GM18502 (cell line): ENCODE measurements at regions not wholly inside any gene's neighbourhood (a gene's known extent, or its start where the extent isn't known, plus 50 kb on each side); places are given as distances from the start of the nearest gene placed in this dataset.
"Not testable (repeated sequence)": the region's sequence is repeated elsewhere in the genome, so short reads cannot be mapped to it uniquely, and the experiment has no call there.

Experiments
- ATAC-seq: cut with Tn5 transposase; IDR thresholded peaks from one replicate; pipeline ENCODE4 v1.9.1; 2021; ENCODE audit warnings: mild to moderate bottlenecking; ENCODE audit not compliant: unreplicated experiment, poor library complexity

DNA sequence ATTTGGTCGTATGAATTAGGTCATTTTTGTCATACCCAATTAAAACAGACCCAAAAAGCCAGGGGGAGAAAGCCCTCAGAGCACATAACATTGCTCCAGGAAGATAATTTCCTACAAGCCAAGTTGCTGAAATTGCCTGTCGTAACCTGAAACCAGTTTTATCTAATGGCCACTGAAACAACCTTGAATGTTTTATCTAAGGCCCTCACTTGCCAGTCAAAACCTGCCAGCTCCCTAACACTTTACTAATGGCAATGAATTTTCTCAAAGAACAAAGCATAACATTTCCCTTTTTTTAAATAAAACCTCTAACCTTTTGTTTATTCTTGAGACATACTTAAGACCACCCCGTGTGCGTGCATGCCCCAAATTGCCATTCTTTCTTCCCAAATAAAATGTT is 496.2 kb upstream of the KLHL1 start:
- ATAC-seq: no peak

DNA sequence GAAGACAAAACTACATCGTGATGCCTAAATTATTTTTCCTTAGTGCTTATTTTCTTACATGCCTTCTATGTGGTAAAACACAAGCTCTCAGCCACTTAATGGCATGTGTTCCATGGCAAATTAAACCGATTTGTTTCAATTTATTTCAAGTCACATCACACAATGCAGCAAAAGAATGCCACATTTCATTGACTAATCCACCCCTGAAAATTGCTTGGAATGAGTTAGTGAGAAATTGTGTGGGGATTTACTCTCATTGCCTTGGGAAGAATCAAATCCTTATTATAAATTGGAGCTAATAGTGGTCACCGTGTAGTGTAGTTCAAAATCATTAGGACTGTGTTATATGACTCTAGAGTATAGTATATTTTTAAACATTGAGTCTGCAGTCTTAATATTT is 485.5 kb upstream of the KLHL1 start:
- no peak for ATAC-seq

DNA sequence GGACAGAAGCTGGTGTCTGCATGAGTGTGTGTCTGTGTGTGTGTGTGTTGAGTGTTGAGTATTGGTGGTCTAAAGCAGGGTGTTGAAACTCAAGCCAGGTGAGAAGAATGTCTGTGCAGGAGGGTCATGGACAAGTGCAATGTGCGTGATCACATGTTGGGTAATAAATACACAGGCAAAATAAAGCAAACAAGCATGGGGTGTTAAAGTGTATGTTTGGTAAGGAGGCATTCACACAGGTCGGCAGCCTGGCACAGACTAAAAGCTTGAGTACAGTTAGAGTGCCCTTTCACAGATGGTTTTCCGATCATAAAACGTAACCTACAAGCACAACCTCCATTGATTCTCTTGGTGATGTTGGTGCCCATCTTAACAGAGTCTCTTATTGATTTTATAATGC is 476.9 kb upstream of the KLHL1 start:
- ATAC-seq: no peak

DNA sequence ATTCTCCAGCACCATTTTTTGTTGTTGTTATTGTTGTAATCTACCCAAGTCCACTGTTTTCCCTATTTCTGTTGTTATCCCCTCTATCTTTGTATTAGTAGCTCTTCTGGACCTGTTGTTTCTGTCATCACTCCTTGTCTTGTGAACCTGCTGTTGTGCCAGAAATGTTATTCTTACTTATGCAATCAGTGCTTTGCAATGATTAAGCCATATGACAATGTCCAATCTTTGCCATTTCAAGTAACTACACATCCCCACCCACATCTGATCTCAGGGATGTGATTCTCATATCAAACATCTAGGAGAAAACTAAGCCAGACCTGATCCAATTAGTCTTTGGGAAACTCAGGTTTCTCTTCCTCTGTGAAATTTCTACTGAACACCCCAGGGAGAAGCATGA is 472.6 kb upstream of the KLHL1 start:
- ATAC-seq: no peak

DNA sequence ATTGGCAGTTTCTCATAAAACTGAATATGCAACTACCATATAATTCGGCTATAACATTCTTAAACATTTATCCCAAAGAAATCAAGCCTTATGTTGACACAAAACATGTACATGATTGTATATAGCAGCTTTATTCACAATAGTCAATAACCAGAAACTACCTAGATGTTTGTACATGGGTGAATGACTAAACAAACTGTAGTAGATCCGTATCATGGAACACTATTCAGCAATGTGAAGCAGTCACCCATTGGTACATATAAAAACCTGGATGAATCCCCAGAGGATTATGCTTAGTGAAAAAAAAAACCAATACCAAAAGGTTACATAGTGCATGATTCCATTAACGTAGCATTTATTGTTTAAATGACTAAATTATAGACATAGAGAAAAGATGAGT is 471.7 kb upstream of the KLHL1 start:
- ATAC-seq: no peak

DNA sequence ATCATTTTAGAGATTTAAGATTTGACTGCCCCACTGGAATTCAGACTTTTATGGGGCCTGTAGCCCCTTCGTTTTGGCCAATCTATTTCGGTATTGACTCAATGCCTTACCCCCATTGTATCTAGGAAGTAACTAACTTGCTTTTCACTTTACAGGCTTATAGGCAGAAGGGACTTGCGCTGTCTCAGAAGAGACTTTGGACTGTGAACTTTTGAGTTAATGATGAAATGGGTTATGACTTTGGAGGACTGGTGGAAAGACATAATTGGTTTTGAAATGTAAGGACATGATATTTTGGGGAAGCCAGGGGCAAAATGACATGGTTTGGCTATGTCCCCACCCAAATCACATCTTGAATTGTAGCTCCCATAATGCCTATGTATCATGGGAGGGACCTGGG is 463.0 kb upstream of the KLHL1 start:
- ATAC-seq: no peak

DNA sequence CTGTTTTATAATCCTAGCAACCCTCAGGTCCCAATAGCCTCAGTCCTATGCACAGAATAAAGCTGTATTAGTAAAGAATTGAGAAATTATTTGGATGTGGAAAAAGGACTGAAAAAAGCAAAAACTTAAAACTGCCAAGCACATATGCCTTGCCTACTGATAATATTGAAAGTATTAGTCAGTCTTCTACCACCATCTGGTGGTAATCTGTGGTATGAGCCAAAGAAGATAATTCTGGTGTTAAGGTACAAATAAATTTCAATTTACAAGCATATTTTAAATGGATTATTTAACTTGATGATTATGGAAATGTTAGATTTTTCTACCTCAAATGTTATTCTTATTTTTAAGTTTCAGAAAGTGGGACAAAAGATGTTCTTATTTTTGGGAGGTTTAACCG is 460.3 kb upstream of the KLHL1 start:
- peak; percentile 84 for ATAC-seq

DNA sequence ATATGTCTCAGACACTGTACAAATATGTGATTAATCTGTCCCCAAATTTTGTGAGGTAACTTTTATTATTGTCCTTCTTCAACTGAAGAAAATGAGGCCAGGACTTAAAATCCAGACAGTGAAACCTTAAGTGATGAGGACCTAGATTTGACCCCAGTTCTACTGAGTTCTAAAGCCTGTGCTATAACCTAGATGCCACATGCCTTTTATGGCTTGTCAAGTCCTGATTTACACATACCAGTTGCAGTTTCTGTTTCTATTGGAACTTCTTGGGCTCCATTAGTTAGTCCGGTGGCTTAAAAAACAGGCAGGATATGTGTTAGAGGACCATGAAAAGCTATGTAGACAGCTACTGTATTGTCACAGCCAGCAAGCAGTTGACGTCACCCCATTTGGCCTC is 436.5 kb upstream of the KLHL1 start:
- no peak for ATAC-seq

DNA sequence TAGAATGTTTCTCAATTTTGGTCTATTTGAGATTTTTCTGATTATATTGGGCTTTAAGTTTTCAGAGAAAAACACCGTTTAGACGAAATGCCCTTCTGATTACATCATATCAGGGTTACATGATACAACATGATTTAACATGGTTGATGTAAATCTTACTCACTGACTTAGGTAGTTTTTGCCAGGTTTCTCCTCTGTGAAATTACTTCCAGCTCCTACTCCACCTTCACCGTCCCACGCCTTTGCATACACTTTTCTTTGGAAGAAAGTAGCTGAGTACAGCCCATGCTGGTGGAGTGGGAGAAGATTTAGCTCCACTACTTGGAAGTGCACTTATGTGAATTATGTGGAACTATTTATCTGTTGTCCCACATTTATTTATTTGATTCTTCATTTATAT is 433.2 kb upstream of the KLHL1 start:
- no peak for ATAC-seq

DNA sequence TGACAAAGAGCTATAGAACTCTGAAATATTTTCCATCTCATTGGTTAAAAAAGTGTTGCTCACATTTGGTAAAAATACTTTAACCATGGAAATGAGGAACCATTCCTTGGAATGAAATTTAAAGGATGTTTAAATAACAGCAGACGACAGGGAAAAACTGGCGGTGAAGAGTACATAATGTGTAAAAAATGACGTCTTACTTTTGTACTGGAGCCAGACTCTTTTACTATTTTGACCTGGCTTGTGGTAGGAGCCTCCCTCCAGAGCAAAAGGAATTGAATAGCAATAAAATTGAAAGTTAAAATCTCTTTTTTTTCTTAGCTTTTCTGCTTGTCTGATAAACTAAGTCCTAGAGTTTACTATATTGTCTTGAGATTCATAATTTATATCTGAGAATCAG is 426.2 kb upstream of the KLHL1 start:
- ATAC-seq: no peak

DNA sequence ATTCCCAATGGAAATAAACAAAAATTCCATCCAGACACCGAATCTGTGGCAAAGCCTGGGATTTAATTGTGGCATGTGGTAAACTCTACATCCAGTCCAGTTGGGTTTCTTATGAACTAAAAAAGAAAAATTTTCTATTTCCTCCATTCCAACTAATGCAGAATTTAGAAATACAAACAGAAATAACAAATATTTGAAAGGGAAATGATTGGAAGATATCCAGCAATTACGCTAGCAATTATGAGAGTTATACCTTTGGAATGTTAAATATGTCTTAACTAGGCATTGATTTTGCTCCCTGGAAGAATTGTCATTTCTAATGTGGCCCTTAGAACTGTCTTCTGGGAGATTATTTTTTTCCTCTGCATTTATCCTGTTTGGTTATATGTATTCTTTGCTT is 421.4 kb upstream of the KLHL1 start:
- no peak for ATAC-seq

DNA sequence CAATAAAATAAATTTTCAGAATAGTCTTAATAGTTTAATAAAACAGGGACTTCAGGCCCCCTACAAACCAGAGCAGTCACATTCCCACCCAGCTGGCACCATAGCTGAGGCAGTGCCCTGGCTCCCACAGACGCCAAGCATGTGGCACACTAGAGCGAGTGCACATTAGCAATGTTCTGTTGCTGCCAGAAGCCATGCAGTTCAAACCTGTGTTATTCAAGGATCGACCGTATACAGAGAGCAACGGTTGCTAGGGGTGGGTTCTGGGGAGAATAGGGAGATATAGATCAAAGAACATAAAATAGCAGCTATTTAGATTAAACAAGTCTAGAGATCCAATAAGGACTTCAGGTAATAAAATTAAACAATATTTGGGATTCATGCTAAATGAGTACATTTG is 419.3 kb upstream of the KLHL1 start:
- no peak for ATAC-seq

DNA sequence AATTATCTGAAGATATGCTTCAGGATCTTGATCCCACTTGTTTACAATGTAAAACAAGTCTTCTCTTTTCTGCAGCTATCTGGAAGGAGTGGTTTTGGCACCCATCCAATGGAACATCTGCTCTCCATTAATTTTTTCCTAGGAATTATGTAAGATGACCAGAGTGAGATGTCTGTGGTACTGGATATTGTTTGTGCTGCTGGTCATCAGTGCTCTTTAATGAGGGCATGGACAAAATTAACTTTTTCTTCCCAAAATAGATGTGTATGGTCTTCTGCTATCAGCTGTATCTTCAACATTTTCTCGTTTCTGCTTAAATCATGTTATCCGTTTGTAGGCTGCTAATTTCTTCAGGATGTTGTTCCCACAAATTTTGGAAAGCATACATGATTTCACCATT is 415.4 kb upstream of the KLHL1 start:
- ATAC-seq: no peak

DNA sequence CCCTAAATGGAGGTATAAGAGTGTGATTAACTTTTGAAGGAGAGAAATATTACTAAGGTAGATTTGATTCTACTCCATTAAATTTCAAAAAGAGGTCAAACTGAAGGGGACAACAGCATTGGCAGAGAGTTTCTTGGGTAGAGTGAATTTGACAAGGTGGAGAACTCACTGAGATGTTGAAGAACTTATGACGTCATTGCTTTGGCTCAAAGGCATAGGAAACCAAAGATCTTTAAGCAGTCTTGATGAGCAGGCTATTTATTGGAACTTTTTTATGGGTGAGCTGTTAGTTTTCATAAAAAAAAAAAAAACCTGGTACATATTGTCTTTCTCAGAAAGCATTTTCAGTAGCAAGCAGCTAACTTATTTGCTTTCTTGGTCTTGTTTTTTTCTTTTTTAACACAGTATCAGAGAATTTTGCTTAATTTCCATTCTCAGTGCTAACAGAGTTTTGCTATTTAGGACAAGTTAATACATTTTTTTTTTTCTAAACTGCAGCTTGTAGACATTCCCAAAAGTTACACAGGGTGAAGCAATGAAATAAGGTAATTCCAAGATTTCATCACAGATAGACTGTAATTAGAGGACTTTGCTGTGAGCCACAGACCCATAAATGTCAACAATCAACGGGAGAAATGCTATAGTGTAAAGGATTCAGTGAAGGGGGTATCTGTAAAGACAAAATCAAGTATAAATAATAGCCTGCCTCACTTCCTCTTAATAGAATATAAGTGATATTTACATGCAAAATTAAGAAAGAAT is 412.2 kb upstream of the KLHL1 start:
- ATAC-seq: no peak

DNA sequence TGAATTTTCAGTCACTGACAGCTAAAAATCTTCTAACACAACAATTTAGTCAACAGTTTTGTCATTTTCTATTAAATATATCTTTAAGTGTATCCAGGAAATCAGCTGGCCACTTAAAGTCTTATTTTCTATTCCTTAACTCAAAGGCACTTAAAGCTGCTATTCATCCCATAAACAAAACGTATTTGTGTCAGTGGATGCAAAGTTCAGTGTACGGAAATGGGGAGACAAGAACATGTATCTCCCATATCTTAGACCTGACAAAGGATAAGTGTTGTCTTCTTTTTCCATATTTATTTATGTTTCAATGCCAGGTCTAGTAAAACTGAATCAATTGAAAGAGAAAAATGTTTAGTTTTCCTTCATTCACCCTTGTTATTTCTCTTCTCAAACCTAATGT is 409.8 kb upstream of the KLHL1 start:
- ATAC-seq: no peak

DNA sequence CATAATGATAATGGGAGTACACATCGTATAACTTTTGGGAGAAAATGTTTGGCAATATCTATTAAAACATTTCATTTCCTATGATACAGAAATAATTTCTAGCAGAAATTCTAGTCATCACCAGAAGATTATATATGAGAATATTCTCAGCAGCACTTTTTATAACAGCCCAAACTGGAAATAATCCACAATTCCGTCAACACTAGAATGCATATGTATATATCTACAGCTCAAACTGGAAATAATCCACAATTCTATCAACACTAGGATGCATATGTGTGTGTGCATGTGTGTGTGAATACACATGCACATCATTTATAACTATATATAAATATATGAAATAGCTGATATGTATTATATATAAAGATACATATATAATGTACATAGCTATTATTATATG is 408.0 kb upstream of the KLHL1 start:
- ATAC-seq: no peak

DNA sequence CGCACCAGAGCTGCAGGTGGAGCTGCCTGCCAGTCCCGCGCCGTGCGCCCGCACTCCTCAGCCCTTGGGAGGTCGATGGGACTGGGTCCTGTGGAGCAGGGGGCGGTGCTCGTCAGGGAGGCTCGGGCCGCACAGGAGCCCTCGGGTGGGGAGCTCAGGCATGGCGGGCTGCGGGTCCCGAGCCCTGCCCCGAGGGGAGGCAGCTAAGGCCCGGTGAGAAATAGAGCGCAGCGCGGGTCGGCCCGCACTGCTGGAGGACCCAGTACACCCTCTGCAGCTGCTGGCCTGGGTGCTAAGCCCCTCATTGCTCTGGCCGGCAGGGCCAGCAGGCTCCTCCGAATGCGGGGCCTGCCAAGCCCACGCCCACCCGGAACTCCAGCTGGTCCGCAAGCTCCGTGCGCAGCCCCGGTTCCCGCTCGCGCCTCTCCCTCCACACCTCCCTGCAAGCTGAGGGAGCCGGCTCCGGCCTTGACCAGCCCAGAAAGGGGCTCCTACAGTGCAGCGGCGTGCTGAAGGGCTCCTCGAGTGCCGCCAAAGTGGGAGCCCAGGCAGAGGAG is 403.7 kb upstream of the KLHL1 start:
- not testable (repeated sequence) for ATAC-seq

DNA sequence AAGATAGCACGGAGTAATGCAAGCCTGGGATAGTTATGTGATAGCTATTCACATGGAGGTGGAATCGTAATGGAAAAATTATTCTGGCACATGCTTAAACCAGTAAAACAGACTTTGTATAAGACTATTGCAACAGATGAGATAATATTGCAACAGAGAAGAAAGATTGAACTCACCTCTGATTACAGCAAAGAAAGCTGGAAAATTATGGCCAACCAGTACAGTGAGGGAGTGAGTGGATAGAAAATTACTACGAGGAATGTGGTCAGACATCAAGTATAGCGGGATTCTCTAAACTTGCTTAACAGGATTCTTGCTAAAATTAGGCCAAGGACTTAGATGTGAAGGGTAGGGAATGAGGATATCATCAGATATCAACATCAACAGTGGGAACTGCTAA is 397.6 kb upstream of the KLHL1 start:
- no peak for ATAC-seq

DNA sequence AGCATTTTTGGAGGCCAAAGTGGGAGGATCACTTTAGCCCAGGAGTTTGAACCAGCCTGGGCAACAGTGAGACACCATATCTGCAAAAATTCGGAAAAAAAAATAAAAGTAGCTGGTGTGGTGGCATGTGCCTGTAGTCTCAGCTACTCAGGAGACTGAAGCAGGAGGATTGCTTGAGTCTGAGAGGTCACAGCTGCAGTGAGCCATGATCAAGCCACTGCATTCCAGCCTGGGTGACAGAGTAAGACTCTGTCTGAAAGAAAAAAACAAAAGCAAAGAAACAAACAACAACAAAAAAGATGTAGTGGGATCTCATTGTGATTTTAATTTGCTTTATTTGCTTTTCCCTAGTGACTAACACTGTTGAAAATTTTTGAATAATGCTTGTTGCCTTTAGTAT is 394.7 kb upstream of the KLHL1 start:
- ATAC-seq: no peak

DNA sequence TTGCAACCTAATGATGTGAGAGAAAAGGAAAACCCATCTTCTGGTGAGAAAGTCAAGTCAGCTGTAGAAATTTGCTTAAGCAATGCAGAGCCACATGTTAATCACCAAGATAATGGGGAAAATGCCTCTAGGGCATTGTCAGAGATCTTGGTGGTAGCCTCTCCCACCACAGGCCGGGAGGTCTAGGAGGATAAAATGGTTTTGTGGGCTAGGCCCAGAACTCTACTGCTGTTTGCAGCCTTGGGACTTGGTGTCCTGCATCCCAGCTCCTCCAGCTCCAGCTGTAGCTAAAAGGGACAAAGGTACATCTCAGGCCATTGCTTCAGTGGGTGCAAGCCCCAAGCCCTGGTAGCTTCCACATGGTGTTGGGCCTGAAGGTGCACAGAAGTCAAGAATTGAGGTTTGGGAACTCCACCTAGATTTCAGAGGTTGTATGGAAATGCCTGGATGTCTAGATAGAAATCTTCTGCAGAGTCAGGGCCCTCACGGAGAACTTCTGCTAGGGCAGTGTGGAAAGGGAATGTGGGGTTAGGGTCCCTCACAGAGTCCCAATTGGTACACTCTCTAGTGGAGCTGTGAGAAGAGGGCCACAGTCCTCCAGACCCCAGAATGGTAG is 382.2 kb upstream of the KLHL1 start:
- no peak for ATAC-seq

DNA sequence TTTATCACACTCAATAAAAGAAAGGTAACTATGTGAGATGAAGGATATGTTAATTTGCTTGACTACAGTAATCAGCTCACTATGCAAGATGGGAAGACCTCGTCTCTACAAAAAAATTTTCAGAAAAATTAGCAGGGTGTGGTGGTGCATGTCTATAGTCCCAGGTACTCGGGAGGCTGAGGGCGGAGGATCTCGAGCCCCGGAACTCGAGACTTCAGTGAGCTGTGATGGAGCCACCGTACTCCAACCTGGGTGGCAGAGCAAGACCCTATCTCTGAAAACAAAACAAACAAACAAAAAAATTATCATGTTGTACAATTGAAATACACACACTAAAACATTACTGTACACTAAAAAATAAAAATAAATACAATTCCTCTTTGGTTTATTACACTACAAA is 376.7 kb upstream of the KLHL1 start:
- no peak for ATAC-seq
